SK-N-SH (cell line): ENCODE measurements at regions not wholly inside any gene's neighbourhood (a gene's known extent, or its start where the extent isn't known, plus 50 kb on each side); places are given as distances from the start of the nearest gene placed in this dataset.

Experiments used
- CTCF ChIA-PET: fragments of 300-600, 350-600 bp; formaldehyde crosslinking; extraction: SDS; loops from one replicate; lab custom pipeline; 2021; lab: Yijun Ruan, JAX
- POLR2A ChIA-PET: fragments of 350-600 bp; sonication (Branson Sonifier 250); formaldehyde crosslinking; extraction: SDS; loops from one replicate; lab custom pipeline; 2020; ENCODE audit warnings: antibody characterized with exemption, inconsistent platforms; lab: Yijun Ruan, JAX
- DNase-seq: peaks from one replicate; pipeline ENCODE4 v3.0.0; 2012
- H2AFZ ChIP-seq: fragments of 200-600 bp; sonication (generic); 2 replicates; pipeline ENCODE4 v1.8.1; 2016; ENCODE audit warnings: antibody characterized with exemption, mild to moderate bottlenecking, low read depth
- H3F3A ChIP-seq: fragments of 200-600 bp; sonication (generic); replicated peaks from 2 replicates; pipeline ENCODE3; 2016; ENCODE audit warnings: antibody characterized with exemption, mild to moderate bottlenecking; ENCODE audit not compliant: insufficient read depth
- H3K27ac ChIP-seq, 2 experiments: fragments of 200-500 bp in 1 of 2; fragments of 200-600 bp in 1 of 2; sonication (Bioruptor generic) in 1 of 2; sonication (generic), shearing (Covaris generic) in 1 of 2; 2 replicates each; pipeline versions ENCODE4 v1.5.1 to v1.6.1; 2014 to 2016; ENCODE audit warnings: low read depth in 2 of 2, inconsistent platforms in 1 of 2, low read length in 1 of 2, mild to moderate bottlenecking in 1 of 2, mixed read lengths in 1 of 2
- H3K27me3 ChIP-seq: fragments of 200-600 bp; sonication (generic), shearing (Covaris generic); 2 replicates; pipeline ENCODE4 v1.6.1; 2016; ENCODE audit warnings: mixed run types; ENCODE audit not compliant: insufficient read depth
- H3K36me3 ChIP-seq, 2 experiments: fragments of 200-500 bp in 1 of 2; fragments of 200-600 bp in 1 of 2; sonication (Bioruptor generic) in 1 of 2; sonication (generic) in 1 of 2; replicated peaks in 1 of 2; 2 replicates each; pipeline versions ENCODE3 to v1.5.1; 2014 to 2016; ENCODE audit warnings: low read length in 1 of 2, mild to moderate bottlenecking in 1 of 2; ENCODE audit not compliant: insufficient read depth in 2 of 2, control insufficient read depth in 1 of 2
- H3K4me1 ChIP-seq, 2 experiments: fragments of 200-500 bp in 1 of 2; fragments of 200-600 bp in 1 of 2; sonication (Bioruptor generic) in 1 of 2; sonication (generic), shearing (Covaris generic) in 1 of 2; 2 replicates each; pipeline versions ENCODE4 v1.5.1 to v1.6.1; 2014 to 2016; ENCODE audit warnings: low read depth in 1 of 2, low read length in 1 of 2, mixed run types in 1 of 2; ENCODE audit not compliant: insufficient read depth in 2 of 2, control insufficient read depth in 1 of 2
- H3K4me2 ChIP-seq: fragments of 200-600 bp; sonication (generic), shearing (Covaris generic); 2 replicates; pipeline ENCODE4 v1.6.1; 2017; ENCODE audit warnings: mixed run types
- H3K4me3 ChIP-seq, 2 experiments: fragments of 200-500 bp in 1 of 2; fragments of 200-600 bp in 1 of 2; sonication (Bioruptor generic) in 1 of 2; sonication (generic), shearing (Covaris generic) in 1 of 2; 2 replicates each; pipeline versions ENCODE4 v1.5.1 to v1.8.1; 2014 to 2016; ENCODE audit warnings: low read depth in 2 of 2, inconsistent platforms in 1 of 2, low read length in 1 of 2, mild to moderate bottlenecking in 1 of 2, mixed read lengths in 1 of 2, moderate library complexity in 1 of 2
- H3K79me2 ChIP-seq: fragments of 200-600 bp; sonication (generic); 2 replicates; pipeline ENCODE4 v1.8.1; 2017; ENCODE audit warnings: mild to moderate bottlenecking; ENCODE audit not compliant: insufficient read depth
- H3K9ac ChIP-seq: fragments of 200-600 bp; sonication (generic); 2 replicates; pipeline ENCODE4 v1.6.1; 2017; ENCODE audit warnings: mixed run types
- H3K9me2 ChIP-seq: fragments of 200-600 bp; sonication (generic); 2 replicates; pipeline ENCODE4 v1.6.1; 2017; ENCODE audit warnings: mixed run types
- H3K9me3 ChIP-seq: fragments of 200-600 bp; sonication (generic); 2 replicates; pipeline ENCODE4 v1.6.1; 2017; ENCODE audit warnings: mixed run types, mild to moderate bottlenecking, moderate library complexity
- H4K20me1 ChIP-seq: fragments of 200-600 bp; sonication (generic); 2 replicates; pipeline ENCODE4 v1.6.1; 2017; ENCODE audit warnings: mild to moderate bottlenecking, mixed run types; ENCODE audit not compliant: insufficient read depth
- CHD2 ChIP-seq: fragments of 150-350 bp; IDR thresholded peaks from 2 replicates; pipeline ENCODE4 v1.6.1; 2018; ENCODE audit warnings: low read length; ENCODE audit not compliant: partially characterized antibody
- EP300 ChIP-seq, 2 experiments: IDR thresholded peaks; 2 replicates each; pipeline versions ENCODE4 v1.4.0 to v1.6.1; 2012; ENCODE audit warnings: borderline replicate concordance in 1 of 2, low read depth in 1 of 2, low read length in 1 of 2
- EZH2phosphoT487 ChIP-seq: fragments of 200-600 bp; sonication (generic); IDR thresholded peaks from 2 replicates; pipeline ENCODE4 v1.6.1; 2017; ENCODE audit warnings: low read depth, mixed run types, mild to moderate bottlenecking, antibody characterized with exemption, moderate library complexity, borderline replicate concordance
- FOSL2 ChIP-seq: IDR thresholded peaks from 2 replicates; pipeline ENCODE4 v1.4.0; 2012; ENCODE audit warnings: low read depth, mild to moderate bottlenecking, moderate library complexity, borderline replicate concordance
- FOXJ3 ChIP-seq: sonication (generic); formaldehyde crosslinking; IDR thresholded peaks from 2 replicates; pipeline ENCODE4 v1.5.1; 2020; ENCODE audit warnings: mild to moderate bottlenecking, missing genetic modification reagents
- GABPA ChIP-seq: IDR thresholded peaks from 2 replicates; pipeline ENCODE4 v1.4.0; 2012; ENCODE audit warnings: low read depth, mild to moderate bottlenecking
- GATA2 ChIP-seq: sonication (generic); formaldehyde crosslinking; IDR thresholded peaks from 2 replicates; pipeline ENCODE4 v1.5.0; 2020; ENCODE audit warnings: mild to moderate bottlenecking, missing genetic modification reagents
- JUND ChIP-seq: IDR thresholded peaks from 2 replicates; pipeline ENCODE4 v1.4.0; 2012
- MXI1 ChIP-seq: IDR thresholded peaks from 2 replicates; pipeline ENCODE4 v1.6.1; 2012; ENCODE audit warnings: mild to moderate bottlenecking, low read depth, low read length, improper control_type of control experiment
- NRF1 ChIP-seq: IDR thresholded peaks from 2 replicates; pipeline ENCODE4 v1.6.1; 2012; ENCODE audit warnings: low read depth, mild to moderate bottlenecking, low read length
- POLR2AphosphoS5 ChIP-seq: IDR thresholded peaks from 2 replicates; pipeline ENCODE4 v1.6.1; 2012; ENCODE audit warnings: low read depth, low read length
- RAD21 ChIP-seq: IDR thresholded peaks from 2 replicates; pipeline ENCODE4 v1.6.1; 2012; ENCODE audit warnings: mild to moderate bottlenecking, low read length
- RCOR1 ChIP-seq: fragments of 150-350 bp; IDR thresholded peaks from 2 replicates; pipeline ENCODE4 v1.6.1; 2017; ENCODE audit warnings: antibody characterized with exemption, low read length
- RXRA ChIP-seq: IDR thresholded peaks from 2 replicates; pipeline ENCODE4 v1.4.0; 2012; ENCODE audit warnings: low read depth, mild to moderate bottlenecking, borderline replicate concordance
- SIN3A ChIP-seq: IDR thresholded peaks from 2 replicates; pipeline ENCODE4 v1.6.1; 2012; ENCODE audit warnings: low read depth, mild to moderate bottlenecking, low read length, moderate library complexity, borderline replicate concordance
- SMC3 ChIP-seq: IDR thresholded peaks from 2 replicates; pipeline ENCODE4 v1.6.1; 2012; ENCODE audit warnings: low read depth, low read length, improper control_type of control experiment
- TCF12 ChIP-seq: IDR thresholded peaks from 2 replicates; pipeline ENCODE4 v1.4.0; 2012
- WGBS: methylation state at CpG from one replicate; pipeline ENCODE4 v1.1.6; 2017; ENCODE audit warnings: low lambda C conversion rate; 5-methylcytosine and 5-hydroxymethylcytosine counted together
- TF ChIP-seq, protein P1 (sequence below): IDR thresholded peaks from 2 replicates; pipeline ENCODE4 v1.4.0; 2012; ENCODE audit warnings: low read depth, borderline replicate concordance
- TF ChIP-seq, protein P2 (sequence below): fragments of 150-350 bp; IDR thresholded peaks from 2 replicates; pipeline ENCODE4 v1.6.1; 2016; ENCODE audit warnings: mild to moderate bottlenecking, low read depth, low read length
- TF ChIP-seq, protein P3 (sequence below): IDR thresholded peaks from 2 replicates; pipeline ENCODE4 v1.4.0; 2012; ENCODE audit warnings: low read depth, borderline replicate concordance

DNA sequence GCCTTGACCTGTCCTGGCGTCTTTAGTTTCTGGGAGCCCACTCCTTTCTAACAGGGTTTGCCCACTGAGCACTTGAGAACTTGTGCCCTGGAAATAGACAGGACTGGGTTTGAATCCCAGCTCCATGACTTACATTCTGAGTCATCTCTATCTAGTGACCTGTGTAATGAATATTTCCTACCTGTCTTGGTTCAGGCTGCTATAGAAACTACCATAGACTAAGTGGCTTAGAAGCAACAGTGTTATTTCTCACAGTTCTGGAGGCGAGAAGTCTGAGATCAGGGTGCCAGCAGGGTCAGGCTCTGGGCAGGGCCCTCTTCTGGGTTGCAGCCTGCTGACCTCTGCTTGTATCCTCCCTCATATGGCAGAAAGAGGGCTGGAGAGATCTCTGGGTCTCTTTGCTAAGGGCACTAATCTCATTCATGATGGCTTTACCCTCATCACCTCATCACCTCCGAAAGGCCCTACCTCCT lies 110.7 kb upstream of the DHX40 start:
- no peaks in the 10 kb centered on the region for H3K27me3 ChIP-seq
- H3K79me2 ChIP-seq, result no peaks in the 10 kb centered on the region
- H3K4me2 ChIP-seq, result peak overlapping the region; percentile 31; the same call in 1 of the 2 replicates
- no peak for DNase-seq
- 91% methylated on average over 3 of the region's 3 CpGs for WGBS
- POLR2A ChIA-PET, result no interaction called here
- CTCF ChIA-PET, result interaction anchor here (1.0 to 1.8 kb wide), 5 partner anchors 14 to 129 kb away, joined by 3 to 6 read pairs (median 3); no protein-coding TSS in a partner anchor
- no peaks in the 10 kb centered on the region for H4K20me1 ChIP-seq
- H2AFZ ChIP-seq, result no peak overlapping the region
- H3K9me2 ChIP-seq, result no peaks in the 10 kb centered on the region
- no peaks in the 10 kb centered on the region for H3F3A ChIP-seq
- no peaks in the 10 kb centered on the region for H3K9me3 ChIP-seq
- TF ChIP-seq SMC3 (no peak), JUND (no peak), MXI1 (no peak), RAD21 (no peak), RCOR1 (no peak), GATA2 (CRISPR knock-in tag) (no peak), TCF12 (no peak), SIN3A (no peak), FOXJ3 (CRISPR knock-in tag) (no peak), NRF1 (no peak)
- TF ChIP-seq, protein P1, sequence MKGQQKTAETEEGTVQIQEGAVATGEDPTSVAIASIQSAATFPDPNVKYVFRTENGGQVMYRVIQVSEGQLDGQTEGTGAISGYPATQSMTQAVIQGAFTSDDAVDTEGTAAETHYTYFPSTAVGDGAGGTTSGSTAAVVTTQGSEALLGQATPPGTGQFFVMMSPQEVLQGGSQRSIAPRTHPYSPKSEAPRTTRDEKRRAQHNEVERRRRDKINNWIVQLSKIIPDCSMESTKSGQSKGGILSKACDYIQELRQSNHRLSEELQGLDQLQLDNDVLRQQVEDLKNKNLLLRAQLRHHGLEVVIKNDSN, result no peak
- TF ChIP-seq, protein P2, sequence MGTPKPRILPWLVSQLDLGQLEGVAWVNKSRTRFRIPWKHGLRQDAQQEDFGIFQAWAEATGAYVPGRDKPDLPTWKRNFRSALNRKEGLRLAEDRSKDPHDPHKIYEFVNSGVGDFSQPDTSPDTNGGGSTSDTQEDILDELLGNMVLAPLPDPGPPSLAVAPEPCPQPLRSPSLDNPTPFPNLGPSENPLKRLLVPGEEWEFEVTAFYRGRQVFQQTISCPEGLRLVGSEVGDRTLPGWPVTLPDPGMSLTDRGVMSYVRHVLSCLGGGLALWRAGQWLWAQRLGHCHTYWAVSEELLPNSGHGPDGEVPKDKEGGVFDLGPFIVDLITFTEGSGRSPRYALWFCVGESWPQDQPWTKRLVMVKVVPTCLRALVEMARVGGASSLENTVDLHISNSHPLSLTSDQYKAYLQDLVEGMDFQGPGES, result no peak
- TF ChIP-seq, protein P3, sequence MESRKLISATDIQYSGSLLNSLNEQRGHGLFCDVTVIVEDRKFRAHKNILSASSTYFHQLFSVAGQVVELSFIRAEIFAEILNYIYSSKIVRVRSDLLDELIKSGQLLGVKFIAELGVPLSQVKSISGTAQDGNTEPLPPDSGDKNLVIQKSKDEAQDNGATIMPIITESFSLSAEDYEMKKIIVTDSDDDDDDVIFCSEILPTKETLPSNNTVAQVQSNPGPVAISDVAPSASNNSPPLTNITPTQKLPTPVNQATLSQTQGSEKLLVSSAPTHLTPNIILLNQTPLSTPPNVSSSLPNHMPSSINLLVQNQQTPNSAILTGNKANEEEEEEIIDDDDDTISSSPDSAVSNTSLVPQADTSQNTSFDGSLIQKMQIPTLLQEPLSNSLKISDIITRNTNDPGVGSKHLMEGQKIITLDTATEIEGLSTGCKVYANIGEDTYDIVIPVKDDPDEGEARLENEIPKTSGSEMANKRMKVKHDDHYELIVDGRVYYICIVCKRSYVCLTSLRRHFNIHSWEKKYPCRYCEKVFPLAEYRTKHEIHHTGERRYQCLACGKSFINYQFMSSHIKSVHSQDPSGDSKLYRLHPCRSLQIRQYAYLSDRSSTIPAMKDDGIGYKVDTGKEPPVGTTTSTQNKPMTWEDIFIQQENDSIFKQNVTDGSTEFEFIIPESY, result no peak
- no peaks in the 10 kb centered on the region for H3K36me3 ChIP-seq
- H3K4me3 ChIP-seq, result no peak overlapping the region
- H3K4me1 ChIP-seq, result peaks cover 0 to 10% of the 10 kb centered on the region in 2 experiments; a peak in 1 of 4 replicates
- no peak overlapping the region for H3K9ac ChIP-seq
- no peak overlapping the region for H3K27ac ChIP-seq

DNA sequence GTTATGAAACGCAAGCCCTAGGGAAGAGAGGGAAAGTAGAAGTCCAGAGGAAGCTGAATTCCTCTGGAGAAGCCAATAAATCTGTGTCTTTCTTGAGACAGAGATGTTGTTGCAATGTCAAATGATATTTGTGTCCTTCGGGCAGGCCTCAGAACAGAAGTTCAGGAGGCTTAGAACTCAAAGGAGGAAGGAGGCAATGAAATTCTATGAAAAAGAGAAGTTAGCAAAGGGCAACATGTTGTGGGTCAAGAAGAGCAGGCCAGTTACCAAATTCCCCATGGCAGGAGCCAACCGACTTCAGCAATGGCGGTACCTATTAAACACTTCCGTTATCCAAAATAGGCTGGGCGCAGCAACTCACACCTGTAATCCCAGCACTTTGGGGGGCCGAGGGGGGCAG lies 109.0 kb upstream of the DHX40 start:
- Histone ChIP-seq H4K20me1 (no peaks in the 10 kb centered on the region), H3K4me2 (no peak overlapping the region), H2AFZ (no peak overlapping the region), H3K36me3 (no peaks in the 10 kb centered on the region), H3K9me3 (no peaks in the 10 kb centered on the region), H3K4me3 (no peak overlapping the region), H3K9me2 (no peaks in the 10 kb centered on the region), H3K79me2 (no peaks in the 10 kb centered on the region), H3K27ac (no peak overlapping the region), H3F3A (no peaks in the 10 kb centered on the region), H3K27me3 (no peaks in the 10 kb centered on the region), H3K9ac (no peak overlapping the region), H3K4me1 (peaks cover 0 to 10% of the 10 kb centered on the region in 2 experiments; a peak in 1 of 4 replicates)
- 90% methylated on average over 7 of the region's 7 CpGs for WGBS
- ChIA-PET CTCF (interaction anchor here (2.1 kb wide), 1 partner anchor 65 kb away, joined by 7 read pairs; no protein-coding TSS in a partner anchor), POLR2A (interaction anchor here (0.6 kb wide), 1 partner anchor 24 kb away, joined by 5 read pairs; no protein-coding TSS in a partner anchor)
- no peak for TF ChIP-seq RXRA
- TF ChIP-seq FOXJ3 (CRISPR knock-in tag), result no peak
- TF ChIP-seq FOSL2, result no peak
- TF ChIP-seq TCF12, result no peak
- no peak for TF ChIP-seq GABPA
- TF ChIP-seq EZH2phosphoT487, result no peak
- TF ChIP-seq EP300 (IDR thresholded peaks at IDR 0.05; ENCODE audit: borderline replicate concordance in 1 of 2, low read depth in 1 of 2, low read length in 1 of 2), result no peak
- no peak for TF ChIP-seq MXI1
- no peak for TF ChIP-seq CHD2
- TF ChIP-seq SIN3A, result no peak
- no peak for TF ChIP-seq POLR2AphosphoS5
- TF ChIP-seq NRF1, result no peak
- no peak for TF ChIP-seq SMC3
- TF ChIP-seq RCOR1, result no peak
- TF ChIP-seq, protein P1, result no peak
- DNase-seq, result no peak
